Testis (tissue), 2 donors: ENCODE measurements at regions not wholly inside any gene's neighbourhood (a gene's known extent, or its start where the extent isn't known, plus 50 kb on each side); places are given as distances from the start of the nearest gene placed in this dataset.

Experiments used
- CTCF ChIP-seq, 3 experiments: fragments of 450-650 bp in 2 of 3; fragments of 200-600 bp in 1 of 3; sonication (generic) in 1 of 3; IDR thresholded peaks; one replicate each; pipeline ENCODE4 v1.5.1; 2016 to 2019; ENCODE audit warnings: antibody characterized with exemption in 3 of 3, mild to moderate bottlenecking in 2 of 3, moderate library complexity in 1 of 3
- POLR2A ChIP-seq: fragments of 450-650 bp; IDR thresholded peaks from one replicate; pipeline ENCODE4 v1.6.1; 2017; ENCODE audit warnings: antibody characterized with exemption, mild to moderate bottlenecking, moderate library complexity

GRCh38 chr18:70822117-70822516 lies 533.3 kb downstream of the SOCS6 start:
- no peak for TF ChIP-seq CTCF (IDR thresholded peaks at IDR 0.05)
- TF ChIP-seq POLR2A: no peak
